GM10266 (cell line): ENCODE measurements at regions not wholly inside any gene's neighbourhood (a gene's known extent, or its start where the extent isn't known, plus 50 kb on each side); places are given as distances from the start of the nearest gene placed in this dataset.

Experiments used
- DNase-seq: peaks from one replicate; pipeline ENCODE4 v3.0.0; 2012; ENCODE audit errors: extremely low spot score
- CTCF ChIP-seq: IDR thresholded peaks from 2 replicates; pipeline ENCODE4 v1.5.1; 2012; ENCODE audit warnings: mild to moderate bottlenecking, low read depth; ENCODE audit not compliant: control insufficient read depth, insufficient read depth; ENCODE audit errors: missing control alignments

DNA sequence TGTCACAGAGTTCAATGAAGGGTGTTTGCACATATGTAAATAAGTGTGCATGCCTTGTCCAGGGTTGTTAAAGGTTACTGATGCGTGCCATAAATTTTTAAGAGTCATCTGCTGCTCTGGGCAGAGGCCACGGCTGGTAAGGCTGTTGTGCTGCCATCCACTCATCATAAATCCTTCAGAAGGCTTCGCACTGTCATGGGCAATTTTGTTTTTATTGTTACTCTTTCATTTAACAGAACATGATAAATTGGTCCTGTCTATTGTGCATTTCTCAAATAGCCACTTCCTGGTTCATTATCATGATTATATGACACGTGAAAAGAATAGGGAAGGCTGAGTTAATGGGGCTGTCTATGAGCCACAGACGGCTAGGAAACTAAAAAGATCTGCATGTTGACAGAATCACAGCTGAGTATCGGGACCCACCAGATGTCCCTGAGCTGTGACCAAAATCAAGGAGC is 634.3 kb upstream of the SOX11 start:
- no peak for TF ChIP-seq CTCF

DNA sequence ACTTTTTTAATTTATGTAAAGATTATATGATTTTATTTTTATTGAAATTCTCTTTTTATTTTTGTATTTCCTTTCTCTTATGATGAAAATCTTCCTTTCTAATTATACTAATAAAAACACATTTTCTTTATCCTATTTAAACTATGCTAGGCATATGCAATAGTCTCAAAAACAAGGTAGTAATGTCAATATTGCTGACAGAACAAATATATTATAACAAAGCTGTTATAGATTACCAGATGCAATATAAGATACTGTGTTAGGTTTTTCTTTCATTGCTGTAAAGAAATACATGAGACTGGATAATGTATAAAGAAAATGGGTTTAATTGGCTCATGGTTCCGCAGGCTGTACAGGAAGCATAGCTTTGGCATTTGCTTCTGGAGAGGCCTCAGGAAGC is 631.2 kb upstream of the SOX11 start:
- TF ChIP-seq CTCF = no peak
- no peak for DNase-seq

More for the DNA sequence above, 634.3 kb upstream of the SOX11 start:
- no peak for DNase-seq

DNA sequence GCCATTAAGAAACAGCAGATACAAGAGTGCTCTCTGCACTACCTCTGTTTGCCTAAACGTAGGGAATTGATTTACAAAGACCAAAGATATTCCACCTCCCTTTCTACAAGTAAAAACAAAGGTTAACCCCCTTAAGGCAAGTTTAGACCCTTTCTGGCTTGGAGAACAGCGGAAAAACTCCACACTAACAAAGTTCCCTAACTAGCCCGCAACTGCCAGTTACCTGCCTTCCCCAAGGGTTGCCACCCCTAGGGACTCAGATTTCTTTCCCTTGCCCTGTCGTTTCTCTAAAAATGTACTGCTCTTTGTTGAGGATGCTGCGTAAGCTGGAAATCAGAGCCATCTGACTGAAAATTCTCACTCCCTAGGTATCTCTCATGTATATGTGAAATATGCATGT is 627.5 kb upstream of the SOX11 start:
- DNase-seq = no peak
- no peak for TF ChIP-seq CTCF

DNA sequence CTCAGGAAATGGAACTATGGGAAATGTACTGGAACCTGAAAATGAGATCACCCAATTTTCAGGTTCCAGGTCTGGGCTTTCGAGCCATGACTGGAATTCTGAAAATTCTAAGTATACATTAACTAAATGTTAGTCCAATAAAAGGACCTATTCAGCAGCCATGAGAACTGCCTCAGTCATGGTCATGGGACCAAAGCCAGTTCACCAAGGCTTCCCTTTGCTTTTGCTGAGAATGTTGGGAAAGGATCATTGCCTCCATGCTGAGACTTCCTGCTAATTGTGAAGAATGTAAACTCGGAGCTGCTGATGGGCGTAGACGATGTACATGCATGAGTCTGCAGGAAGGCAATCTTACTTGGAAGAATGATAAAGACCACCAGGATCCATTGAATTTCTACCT is 624.4 kb upstream of the SOX11 start:
- no peak for DNase-seq
- no peak for TF ChIP-seq CTCF

DNA sequence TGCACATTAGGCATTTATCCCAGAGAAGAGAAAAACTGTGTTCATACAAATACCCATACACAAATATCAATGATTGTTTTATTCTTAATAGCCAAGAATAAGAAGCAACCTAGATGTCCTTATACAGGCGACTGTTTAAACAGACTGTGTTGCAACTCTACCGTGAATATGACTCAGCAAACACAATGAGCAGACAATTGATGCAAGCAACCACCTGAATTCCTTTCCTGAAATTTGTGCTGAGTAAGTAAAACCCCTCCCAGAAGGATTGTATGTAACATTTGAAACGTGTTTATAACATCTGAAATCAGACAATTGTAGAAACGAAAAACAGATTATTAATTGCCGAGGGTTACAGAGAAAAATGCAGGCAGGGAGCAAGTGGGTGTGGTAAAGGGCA is 621.9 kb upstream of the SOX11 start:
- DNase-seq = no peak
- TF ChIP-seq CTCF = no peak

GRCh38 chr2:5074733-5075132 is 617.5 kb upstream of the SOX11 start:
- DNase-seq = no peak
- TF ChIP-seq CTCF = no peak

DNA sequence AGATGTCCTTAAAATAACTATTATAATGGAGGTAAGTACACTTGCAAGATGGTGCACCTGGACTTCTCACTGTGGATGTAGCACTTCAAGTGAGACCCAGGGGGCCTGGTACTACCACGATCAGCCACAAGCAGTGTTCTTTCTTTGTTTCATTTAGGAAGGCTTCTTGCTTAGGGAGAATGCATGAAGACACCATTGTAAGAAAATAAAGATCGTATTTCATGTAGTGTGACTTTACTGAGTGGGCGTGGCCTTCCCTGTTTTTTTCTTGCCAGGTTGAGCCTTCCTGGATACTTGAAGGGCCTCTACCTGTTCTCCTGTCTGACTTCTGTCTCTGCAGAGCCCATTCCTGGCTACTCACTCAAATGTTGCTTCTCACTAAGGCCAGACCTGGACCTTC is 615.6 kb upstream of the SOX11 start:
- no peak for DNase-seq
- no peak for TF ChIP-seq CTCF
